Peyer's patch (tissue), 4 donors: ENCODE measurements at regions not wholly inside any gene's neighbourhood (a gene's known extent, or its start where the extent isn't known, plus 50 kb on each side); places are given as distances from the start of the nearest gene placed in this dataset.

Experiments
- POLR2A ChIP-seq, 2 donors: fragments of 450-650 bp; IDR thresholded peaks; one replicate each; pipeline ENCODE4 v1.5.1; 2017; ENCODE audit warnings: antibody characterized with exemption in 2 of 2, mild to moderate bottlenecking in 2 of 2, moderate library complexity in 2 of 2
- TF ChIP-seq, protein P1 (sequence below), 6 experiments: fragments of 450-650 bp in 4 of 6; fragments of 200-600 bp in 2 of 6; sonication (generic) in 1 of 6; IDR thresholded peaks; one replicate each; pipeline ENCODE4 v1.5.1; 2017 to 2019; ENCODE audit warnings: antibody characterized with exemption in 6 of 6, mild to moderate bottlenecking in 3 of 6, moderate library complexity in 1 of 6

DNA sequence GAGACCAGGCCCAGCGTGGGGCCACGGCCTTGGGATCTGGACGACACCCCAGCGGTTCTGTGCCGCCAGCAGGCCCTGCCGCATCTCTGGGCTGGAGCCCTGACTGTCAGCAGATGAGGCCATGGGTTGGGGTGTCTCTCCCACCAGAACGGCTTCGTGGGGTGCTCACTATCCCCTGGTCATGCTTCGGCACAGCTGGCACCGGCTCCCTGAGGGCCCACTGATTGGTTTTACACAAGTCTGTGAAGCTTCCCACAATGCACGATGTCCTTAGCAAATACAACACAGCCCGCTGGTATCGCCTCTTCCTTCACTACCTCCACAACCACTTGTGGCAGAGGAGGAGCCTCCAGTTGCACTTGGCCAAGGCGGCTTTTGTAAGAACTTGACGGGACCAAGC lies 94.3 kb downstream of the THBS2 start:
- TF ChIP-seq, protein P1, sequence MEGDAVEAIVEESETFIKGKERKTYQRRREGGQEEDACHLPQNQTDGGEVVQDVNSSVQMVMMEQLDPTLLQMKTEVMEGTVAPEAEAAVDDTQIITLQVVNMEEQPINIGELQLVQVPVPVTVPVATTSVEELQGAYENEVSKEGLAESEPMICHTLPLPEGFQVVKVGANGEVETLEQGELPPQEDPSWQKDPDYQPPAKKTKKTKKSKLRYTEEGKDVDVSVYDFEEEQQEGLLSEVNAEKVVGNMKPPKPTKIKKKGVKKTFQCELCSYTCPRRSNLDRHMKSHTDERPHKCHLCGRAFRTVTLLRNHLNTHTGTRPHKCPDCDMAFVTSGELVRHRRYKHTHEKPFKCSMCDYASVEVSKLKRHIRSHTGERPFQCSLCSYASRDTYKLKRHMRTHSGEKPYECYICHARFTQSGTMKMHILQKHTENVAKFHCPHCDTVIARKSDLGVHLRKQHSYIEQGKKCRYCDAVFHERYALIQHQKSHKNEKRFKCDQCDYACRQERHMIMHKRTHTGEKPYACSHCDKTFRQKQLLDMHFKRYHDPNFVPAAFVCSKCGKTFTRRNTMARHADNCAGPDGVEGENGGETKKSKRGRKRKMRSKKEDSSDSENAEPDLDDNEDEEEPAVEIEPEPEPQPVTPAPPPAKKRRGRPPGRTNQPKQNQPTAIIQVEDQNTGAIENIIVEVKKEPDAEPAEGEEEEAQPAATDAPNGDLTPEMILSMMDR (IDR thresholded peaks at IDR 0.05) = no peak
- no peak for TF ChIP-seq POLR2A (IDR thresholded peaks at IDR 0.05)
